K562 (cell line): ENCODE measurements at regions not wholly inside any gene's neighbourhood (a gene's known extent, or its start where the extent isn't known, plus 50 kb on each side); places are given as distances from the start of the nearest gene placed in this dataset.

Experiments
- ATAC-seq: fragments of 200-7000 bp; cut with Tn5 transposase; 3 replicates; pipeline ENCODE4 v1.9.1; 2020; ENCODE audit warnings: moderate library complexity
- BruUV-seq: library from RNA; stranded (reverse); fragments of 400-500 nt; replicated peaks from 2 replicates; lab custom pipeline; 2021; lab: Mats Ljungman, UMichigan
- CTCF ChIA-PET: fragments of 300-600 bp; formaldehyde crosslinking; extraction: SDS; loops from one replicate; lab custom pipeline; 2021; ENCODE audit warnings: low intra/inter-chr PET ratio; lab: Yijun Ruan, JAX
- POLR2A ChIA-PET: fragments of 300-600, 350-650 bp; sonication (Branson Sonifier 250); formaldehyde crosslinking; extraction: SDS; loops from one replicate; lab custom pipeline; 2021; ENCODE audit warnings: antibody characterized with exemption, inconsistent platforms; lab: Yijun Ruan, JAX
- DNase-seq, 4 experiments: peaks; one replicate each; pipeline versions ENCODE4 v3.0.0 to v3.0.0-alpha.2; 2011 to 2018; ENCODE audit warnings: low spot score in 3 of 4, mixed read lengths in 3 of 4; ENCODE audit errors: extremely low read depth in 1 of 4
- FAIRE-seq: peaks from 2 replicates; lab custom pipeline; 2011; peaks lifted over from hg19 to GRCh38; lab: Jason Lieb, UNC
- H2AFZ ChIP-seq: 2 replicates; pipeline ENCODE4 v1.6.0; 2011; ENCODE audit warnings: low read depth, low read length, control low read depth, inconsistent platforms
- H3K27ac ChIP-seq: fragments of 200-600 bp; 3 replicates; pipeline ENCODE4 v1.8.0; 2011; ENCODE audit warnings: low read depth, mild to moderate bottlenecking, control low read depth, inconsistent platforms, low read length, moderate library complexity, mixed read lengths; ENCODE audit errors: extremely low read depth
- H3K27me3 ChIP-seq, 2 experiments: fragments of 300-600 bp in 1 of 2; 2 replicates in 1 of 2; 3 replicates in 1 of 2; pipeline versions ENCODE4 v1.6.0 to v1.8.0; 2011; ENCODE audit warnings: inconsistent platforms in 2 of 2, low read length in 2 of 2, mild to moderate bottlenecking in 1 of 2, mixed read lengths in 1 of 2, moderate library complexity in 1 of 2; ENCODE audit not compliant: control insufficient read depth in 2 of 2, insufficient read depth in 2 of 2
- H3K36me3 ChIP-seq: fragments of 300-600 bp; 3 replicates; pipeline ENCODE4 v1.8.0; 2011; ENCODE audit warnings: mild to moderate bottlenecking, low read length, inconsistent platforms; ENCODE audit not compliant: control insufficient read depth, insufficient read depth
- H3K4me1 ChIP-seq, 2 experiments: fragments of 200-600 bp in 1 of 2; replicated peaks in 1 of 2; 2 replicates in 1 of 2; 3 replicates in 1 of 2; pipeline versions ENCODE4 v1.5.1 to v1.8.0; 2011; ENCODE audit warnings: inconsistent platforms in 2 of 2, low read length in 2 of 2, mild to moderate bottlenecking in 1 of 2, mixed read lengths in 1 of 2, moderate library complexity in 1 of 2; ENCODE audit not compliant: control insufficient read depth in 2 of 2, insufficient read depth in 2 of 2
- H3K4me2 ChIP-seq: 2 replicates; pipeline ENCODE4 v1.6.1; 2011; ENCODE audit warnings: low read length, control low read depth, inconsistent platforms, mixed read lengths; ENCODE audit not compliant: insufficient read depth
- H3K4me3 ChIP-seq: fragments of 200-600 bp; sonication (generic), shearing (Covaris generic); 2 replicates; pipeline ENCODE4 v1.5.1; 2016; ENCODE audit warnings: control low read depth, inconsistent platforms
- H3K79me2 ChIP-seq: fragments of 200-600 bp; 3 replicates; pipeline ENCODE4 v1.8.0; 2011; ENCODE audit warnings: low read length, inconsistent platforms; ENCODE audit not compliant: control insufficient read depth, insufficient read depth
- H3K9ac ChIP-seq, 2 experiments: 2 replicates each; pipeline versions ENCODE4 v1.6.0 to v1.6.1; 2011; ENCODE audit warnings: low read depth in 2 of 2, low read length in 2 of 2, control low read depth in 1 of 2, inconsistent platforms in 1 of 2, mild to moderate bottlenecking in 1 of 2, mixed read lengths in 1 of 2; ENCODE audit not compliant: insufficient read depth in 1 of 2
- H3K9me1 ChIP-seq: one replicate; pipeline ENCODE4 v1.6.0; 2011; ENCODE audit warnings: inconsistent platforms, mild to moderate bottlenecking, low read length, moderate library complexity; ENCODE audit not compliant: control insufficient read depth, insufficient read depth
- H3K9me3 ChIP-seq: replicated peaks from 2 replicates; pipeline ENCODE4 v1.5.1; 2011; ENCODE audit warnings: low read depth, low read length, inconsistent platforms; ENCODE audit not compliant: control insufficient read depth, insufficient read depth
- H4K20me1 ChIP-seq: replicated peaks from 2 replicates; pipeline ENCODE4 v1.6.1; 2011; ENCODE audit warnings: low read length, inconsistent platforms, mixed read lengths; ENCODE audit not compliant: control insufficient read depth, insufficient read depth
- CAMTA2 ChIP-seq: fragments of 250-450 bp; sonication (Bioruptor Pico); conservative IDR thresholded peaks from 2 replicates; pipeline ENCODE4 v1.5.1; 2022
- FOXM1 ChIP-seq, 2 experiments: fragments of 450-650 bp in 1 of 2; sonication (generic) in 1 of 2; formaldehyde crosslinking in 1 of 2; IDR thresholded peaks; 2 replicates each; pipeline versions ENCODE4 v1.6.1 to v1.9.0; 2017 to 2022; ENCODE audit warnings: low read depth in 2 of 2, mild to moderate bottlenecking in 2 of 2, missing genetic modification reagents in 1 of 2, moderate library complexity in 1 of 2
- HMGN3 ChIP-seq: IDR thresholded peaks from 2 replicates; pipeline ENCODE4 v1.6.1; 2011; ENCODE audit warnings: borderline replicate concordance, low read depth, mild to moderate bottlenecking, mixed read lengths, low read length; ENCODE audit not compliant: insufficient read length; ENCODE audit errors: extremely low read depth
- HSF4 ChIP-seq: fragments of 250-450 bp; sonication (Bioruptor Pico); IDR thresholded peaks from 2 replicates; pipeline ENCODE4 v2.1.2; 2022; ENCODE audit warnings: mild to moderate bottlenecking, moderate library complexity, borderline replicate concordance
- ZBTB17 ChIP-seq: fragments of 450-650 bp; formaldehyde crosslinking; IDR thresholded peaks from 2 replicates; pipeline ENCODE4 v1.4.0; 2020; ENCODE audit warnings: mild to moderate bottlenecking
- ZC3H11A ChIP-seq: IDR thresholded peaks from 2 replicates; pipeline ENCODE4 v1.6.1; 2012; ENCODE audit warnings: low read depth, low read length, improper control_type of control experiment
- ZNF124 ChIP-seq: sonication (generic); formaldehyde crosslinking; IDR thresholded peaks from 2 replicates; pipeline ENCODE4 v1.8.1; 2022; ENCODE audit warnings: missing genetic modification reagents
- ZNF174 ChIP-seq: fragments of 250-450 bp; sonication (Bioruptor Pico); IDR thresholded peaks from 2 replicates; pipeline ENCODE4 v1.4.0; 2020; ENCODE audit warnings: mild to moderate bottlenecking
- ZNF384 ChIP-seq: IDR thresholded peaks from 2 replicates; pipeline ENCODE4 v1.6.1; 2012; ENCODE audit warnings: low read depth, low read length, improper control_type of control experiment
- WGBS: fragments of 100-300 bp; shearing (Covaris generic); methylation state at CpG from one replicate; pipeline ENCODE4 v1.1.6; 2016; ENCODE audit warnings: low coverage, mixed read lengths; ENCODE audit not compliant: insufficient coverage; ENCODE audit errors: missing lambda C conversion rate; 5-methylcytosine and 5-hydroxymethylcytosine counted together
- in situ Hi-C: fragments of 300-500 bp; cut with MboI; formaldehyde crosslinking; loops from 4 replicates; pipeline ENCODE4 v1.15.0; 2018; ENCODE audit warnings: inconsistent platforms, mixed read lengths
- intact Hi-C: fragments of 100-400 bp; cut with micrococcal nuclease; formaldehyde crosslinking; loops from 2 replicates; pipeline ENCODE4 v1.14.2; 2022
- TF ChIP-seq, protein P1 (sequence below): fragments of 450-650 bp; formaldehyde crosslinking; IDR thresholded peaks from 2 replicates; pipeline ENCODE4 v1.4.0; 2020; ENCODE audit warnings: mild to moderate bottlenecking, moderate library complexity
- TF ChIP-seq, protein P2 (sequence below): fragments of 250-450 bp; sonication (Bioruptor Pico); IDR thresholded peaks from 2 replicates; pipeline ENCODE4 v1.5.0; 2021; ENCODE audit warnings: mild to moderate bottlenecking, borderline replicate concordance
- TF ChIP-seq, protein P3 (sequence below): fragments of 250-450 bp; sonication (Bioruptor Pico); IDR thresholded peaks from 2 replicates; pipeline ENCODE4 v1.9.0; 2021; ENCODE audit warnings: mild to moderate bottlenecking, inconsistent platforms

DNA sequence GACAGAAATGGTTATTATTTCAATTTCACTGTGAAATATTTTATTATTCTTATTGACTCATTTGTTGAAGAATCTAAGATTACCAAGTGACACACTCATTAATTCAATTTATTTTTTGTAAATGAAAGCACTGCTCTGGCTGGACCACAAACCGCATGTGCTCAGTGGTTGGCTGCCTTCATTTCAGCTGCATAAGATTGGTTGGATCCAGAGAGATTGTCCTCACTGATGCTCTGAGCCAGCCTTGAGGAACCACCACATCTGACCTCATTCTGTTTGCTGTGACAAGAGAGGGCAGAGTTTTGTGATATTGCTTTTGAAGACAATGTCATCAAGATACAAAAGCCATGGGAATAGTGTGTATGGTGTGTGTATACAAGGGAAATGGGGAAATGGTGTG lies 192.1 kb downstream of the CYRIA start:
- DNase-seq, result no peak
- ATAC-seq, result no peak
- Histone ChIP-seq H4K20me1 (no peaks in the 10 kb centered on the region), H3K4me1 (no peaks in the 10 kb centered on the region), H3K27ac (no peak overlapping the region), H3K9me3 (no peaks in the 10 kb centered on the region), H3K4me2 (no peak overlapping the region), H3K9me1 (no peaks in the 10 kb centered on the region), H3K9ac (no peak overlapping the region), H3K27me3 (no peaks in the 10 kb centered on the region; a peak in 1 of 5 replicates), H3K36me3 (no peaks in the 10 kb centered on the region), H3K79me2 (no peaks in the 10 kb centered on the region), H2AFZ (no peak overlapping the region), H3K4me3 (no peak overlapping the region)
- no peak for FAIRE-seq
- intact Hi-C loops (no loop called here), in situ Hi-C loops (no loop called here)
- POLR2A ChIA-PET, result no interaction called here
- no TSS peak for BruUV-seq
- 0% methylated on average over 1 of the region's 1 CpG for WGBS
- CTCF ChIA-PET, result no interaction called here
- TF ChIP-seq, protein P1, sequence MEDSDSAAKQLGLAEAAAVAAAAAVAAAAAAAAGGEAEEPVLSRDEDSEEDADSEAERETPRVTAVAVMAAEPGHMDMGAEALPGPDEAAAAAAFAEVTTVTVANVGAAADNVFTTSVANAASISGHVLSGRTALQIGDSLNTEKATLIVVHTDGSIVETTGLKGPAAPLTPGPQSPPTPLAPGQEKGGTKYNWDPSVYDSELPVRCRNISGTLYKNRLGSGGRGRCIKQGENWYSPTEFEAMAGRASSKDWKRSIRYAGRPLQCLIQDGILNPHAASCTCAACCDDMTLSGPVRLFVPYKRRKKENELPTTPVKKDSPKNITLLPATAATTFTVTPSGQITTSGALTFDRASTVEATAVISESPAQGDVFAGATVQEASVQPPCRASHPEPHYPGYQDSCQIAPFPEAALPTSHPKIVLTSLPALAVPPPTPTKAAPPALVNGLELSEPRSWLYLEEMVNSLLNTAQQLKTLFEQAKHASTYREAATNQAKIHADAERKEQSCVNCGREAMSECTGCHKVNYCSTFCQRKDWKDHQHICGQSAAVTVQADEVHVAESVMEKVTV (CRISPR knock-in tag), result no peak
- TF ChIP-seq FOXM1 (IDR thresholded peaks at IDR 0.05; ENCODE audit: low read depth) (no peak), FOXM1 (CRISPR knock-in tag; IDR thresholded peaks at IDR 0.05; ENCODE audit: low read depth) (no peak), HSF4 (CRISPR knock-in tag) (no peak), ZC3H11A (no peak), ZBTB17 (CRISPR knock-in tag) (no peak), CAMTA2 (CRISPR knock-in tag) (no peak), ZNF124 (no peak), ZNF384 (no peak), HMGN3 (no peak), ZNF174 (CRISPR knock-in tag) (no peak)
- TF ChIP-seq, protein P2, sequence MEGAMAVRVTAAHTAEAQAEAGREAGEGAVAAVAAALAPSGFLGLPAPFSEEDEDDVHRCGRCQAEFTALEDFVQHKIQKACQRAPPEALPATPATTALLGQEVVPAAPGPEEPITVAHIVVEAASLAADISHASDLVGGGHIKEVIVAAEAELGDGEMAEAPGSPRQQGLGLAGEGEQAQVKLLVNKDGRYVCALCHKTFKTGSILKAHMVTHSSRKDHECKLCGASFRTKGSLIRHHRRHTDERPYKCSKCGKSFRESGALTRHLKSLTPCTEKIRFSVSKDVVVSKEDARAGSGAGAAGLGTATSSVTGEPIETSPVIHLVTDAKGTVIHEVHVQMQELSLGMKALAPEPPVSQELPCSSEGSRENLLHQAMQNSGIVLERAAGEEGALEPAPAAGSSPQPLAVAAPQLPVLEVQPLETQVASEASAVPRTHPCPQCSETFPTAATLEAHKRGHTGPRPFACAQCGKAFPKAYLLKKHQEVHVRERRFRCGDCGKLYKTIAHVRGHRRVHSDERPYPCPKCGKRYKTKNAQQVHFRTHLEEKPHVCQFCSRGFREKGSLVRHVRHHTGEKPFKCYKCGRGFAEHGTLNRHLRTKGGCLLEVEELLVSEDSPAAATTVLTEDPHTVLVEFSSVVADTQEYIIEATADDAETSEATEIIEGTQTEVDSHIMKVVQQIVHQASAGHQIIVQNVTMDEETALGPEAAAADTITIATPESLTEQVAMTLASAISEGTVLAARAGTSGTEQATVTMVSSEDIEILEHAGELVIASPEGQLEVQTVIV (CRISPR knock-in tag), result no peak
- TF ChIP-seq, protein P3, sequence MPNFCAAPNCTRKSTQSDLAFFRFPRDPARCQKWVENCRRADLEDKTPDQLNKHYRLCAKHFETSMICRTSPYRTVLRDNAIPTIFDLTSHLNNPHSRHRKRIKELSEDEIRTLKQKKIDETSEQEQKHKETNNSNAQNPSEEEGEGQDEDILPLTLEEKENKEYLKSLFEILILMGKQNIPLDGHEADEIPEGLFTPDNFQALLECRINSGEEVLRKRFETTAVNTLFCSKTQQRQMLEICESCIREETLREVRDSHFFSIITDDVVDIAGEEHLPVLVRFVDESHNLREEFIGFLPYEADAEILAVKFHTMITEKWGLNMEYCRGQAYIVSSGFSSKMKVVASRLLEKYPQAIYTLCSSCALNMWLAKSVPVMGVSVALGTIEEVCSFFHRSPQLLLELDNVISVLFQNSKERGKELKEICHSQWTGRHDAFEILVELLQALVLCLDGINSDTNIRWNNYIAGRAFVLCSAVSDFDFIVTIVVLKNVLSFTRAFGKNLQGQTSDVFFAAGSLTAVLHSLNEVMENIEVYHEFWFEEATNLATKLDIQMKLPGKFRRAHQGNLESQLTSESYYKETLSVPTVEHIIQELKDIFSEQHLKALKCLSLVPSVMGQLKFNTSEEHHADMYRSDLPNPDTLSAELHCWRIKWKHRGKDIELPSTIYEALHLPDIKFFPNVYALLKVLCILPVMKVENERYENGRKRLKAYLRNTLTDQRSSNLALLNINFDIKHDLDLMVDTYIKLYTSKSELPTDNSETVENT (CRISPR knock-in tag), result no peak
